ENCODE measurements at regions not wholly inside any gene's neighbourhood (a gene's known extent, or its start where the extent isn't known, plus 50 kb on each side); places are given as distances from the start of the nearest gene placed in this dataset.
"Not testable (repeated sequence)": the region's sequence is repeated elsewhere in the genome, so short reads cannot be mapped to it uniquely, and the experiment has no call there.

- intact Hi-C loops (cut with DNase I), result no loop called here
- ATAC-seq (ENCODE audit: poor library complexity) (no peak), DNase-seq (no peak)
These were observed 859.9 kb downstream of the KCNJ2 start for GRCh38 chr17:71029246-71029645.

GRCh38 chr17:71031286-71031685 is 862.0 kb downstream of the KCNJ2 start:
- DNase-seq; ATAC-seq (ENCODE audit: poor library complexity); intact Hi-C loops (cut with DNase I): not testable (repeated sequence)

- DNase-seq, result no peak
- intact Hi-C loops (cut with DNase I), result no loop called here
- ATAC-seq (ENCODE audit: poor library complexity), result no peak
These were observed 863.5 kb downstream of the KCNJ2 start for GRCh38 chr17:71032746-71033273.

- intact Hi-C loops (cut with DNase I), result no loop called here
- no peak for DNase-seq
- no peak for ATAC-seq (ENCODE audit: poor library complexity)
These were observed 864.0 kb downstream of the KCNJ2 start for GRCh38 chr17:71033336-71033735.

- DNase-seq (no peak), ATAC-seq (ENCODE audit: poor library complexity) (no peak)
- intact Hi-C loops (cut with DNase I), result no loop called here
These were observed 865.9 kb downstream of the KCNJ2 start for GRCh38 chr17:71035226-71035625.

- ATAC-seq (ENCODE audit: poor library complexity) (no peak), DNase-seq (no peak)
- intact Hi-C loops (cut with DNase I), result no loop called here
These were observed 868.1 kb downstream of the KCNJ2 start for GRCh38 chr17:71037386-71037785.

- intact Hi-C loops (cut with DNase I), result no loop called here
- DNase-seq (no peak), ATAC-seq (ENCODE audit: poor library complexity) (no peak)
These were observed 870.1 kb downstream of the KCNJ2 start for GRCh38 chr17:71039391-71039790.

- DNase-seq, result no peak
- intact Hi-C loops (cut with DNase I), result no loop called here
- no peak for ATAC-seq (ENCODE audit: poor library complexity)
These were observed 883.6 kb downstream of the KCNJ2 start for GRCh38 chr17:71052971-71053370.

DNA sequence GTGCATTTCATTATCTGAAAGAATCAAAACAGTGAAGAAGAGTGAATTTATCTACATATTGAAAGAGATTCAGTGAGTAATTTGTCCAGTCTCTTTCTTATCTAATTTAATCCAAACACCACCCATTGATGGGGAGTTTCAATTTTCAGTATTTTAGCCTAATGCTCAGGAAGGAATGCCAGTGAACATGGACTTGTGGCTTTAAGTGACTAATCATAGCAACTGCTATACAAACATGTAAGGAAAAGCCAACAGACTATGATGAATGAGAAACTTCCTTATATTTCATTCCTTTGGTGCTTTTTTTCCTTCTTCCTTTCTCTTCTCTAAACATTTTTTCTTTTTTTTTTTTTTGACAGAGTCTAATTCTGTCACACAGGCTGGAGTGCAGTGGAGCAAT is 885.8 kb downstream of the KCNJ2 start:
- no peak for DNase-seq
- intact Hi-C loops (cut with DNase I), result no loop called here
- no peak for ATAC-seq (ENCODE audit: poor library complexity)

GRCh38 chr17:71057448-71057847 is 888.1 kb downstream of the KCNJ2 start:
- ATAC-seq (ENCODE audit: poor library complexity) (no peak), DNase-seq (no peak)
- intact Hi-C loops (cut with DNase I), result no loop called here

- intact Hi-C loops (cut with DNase I), result no loop called here
- ATAC-seq (ENCODE audit: poor library complexity), result no peak
- DNase-seq, result no peak
These were observed 888.6 kb downstream of the KCNJ2 start for GRCh38 chr17:71057938-71058337.

DNA sequence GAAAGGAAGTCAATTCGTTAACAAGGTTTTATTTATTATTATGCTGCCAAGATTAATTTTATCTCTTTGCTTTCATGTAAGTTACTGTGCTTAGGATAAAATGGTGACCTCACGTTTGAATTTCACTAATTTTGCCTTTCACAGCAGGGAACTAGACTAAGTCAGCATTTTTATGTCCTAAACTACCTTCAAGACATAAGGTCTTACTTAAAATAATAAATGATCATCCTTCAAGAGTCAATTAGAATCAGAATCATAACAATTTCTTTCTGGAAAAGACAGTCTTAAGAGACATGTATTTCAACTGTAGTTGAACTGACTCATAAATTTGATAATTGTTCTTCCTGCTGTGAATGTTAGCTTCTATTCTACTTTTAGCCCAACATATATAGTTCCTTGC is 893.8 kb downstream of the KCNJ2 start:
- intact Hi-C loops (cut with DNase I), result no loop called here

GRCh38 chr17:71063559-71063958 is 894.2 kb downstream of the KCNJ2 start:
- no peak for DNase-seq
- intact Hi-C loops (cut with DNase I), result no loop called here
- no peak for ATAC-seq (ENCODE audit: poor library complexity)

More for the DNA sequence above, 893.8 kb downstream of the KCNJ2 start:
- ATAC-seq (ENCODE audit: poor library complexity), result no peak
- DNase-seq, result no peak

GRCh38 chr17:71067669-71068407 is 898.5 kb downstream of the KCNJ2 start:
- intact Hi-C loops (cut with DNase I), result no loop called here
- ATAC-seq (ENCODE audit: poor library complexity), result no peak
- no peak for DNase-seq

DNA sequence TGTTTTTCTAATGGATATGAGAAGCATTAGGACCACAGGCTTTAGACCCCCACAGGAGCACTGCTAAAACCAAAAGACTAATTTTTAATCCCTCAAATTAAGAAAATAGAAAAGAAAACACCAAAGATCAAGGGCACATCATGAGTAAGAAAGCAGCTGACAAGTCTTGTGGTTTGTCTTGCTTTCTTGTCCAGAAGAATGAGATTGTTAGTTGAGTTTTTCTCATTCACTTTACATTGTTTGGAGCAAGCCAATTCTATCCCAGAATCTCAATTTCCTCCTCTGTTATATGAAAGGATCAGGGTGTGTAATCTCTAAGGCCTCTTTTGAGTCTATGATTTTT is 899.0 kb downstream of the KCNJ2 start:
- DNase-seq (no peak), ATAC-seq (ENCODE audit: poor library complexity) (no peak)
- intact Hi-C loops (cut with DNase I), result no loop called here

DNA sequence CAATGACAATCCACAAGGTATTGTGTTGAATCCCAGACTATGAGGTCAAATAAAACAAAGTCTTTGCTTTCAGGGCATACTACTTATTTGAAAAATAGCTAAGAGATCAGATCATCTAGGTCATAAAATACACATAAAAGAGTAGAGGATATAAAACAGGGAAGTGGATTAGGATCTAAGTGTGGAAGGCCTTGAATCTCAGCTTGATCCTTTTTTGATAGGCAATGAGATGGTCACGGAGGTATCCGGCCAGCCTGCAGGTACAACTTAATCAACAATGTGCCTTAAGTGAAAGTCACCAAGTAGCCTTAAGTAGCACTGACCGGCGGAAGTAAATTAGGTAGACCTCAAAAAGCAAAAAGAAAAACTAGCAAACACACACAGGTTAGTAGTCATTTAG is 901.7 kb downstream of the KCNJ2 start:
- no peak for DNase-seq
- intact Hi-C loops (cut with DNase I), result no loop called here
- no peak for ATAC-seq (ENCODE audit: poor library complexity)

DNA sequence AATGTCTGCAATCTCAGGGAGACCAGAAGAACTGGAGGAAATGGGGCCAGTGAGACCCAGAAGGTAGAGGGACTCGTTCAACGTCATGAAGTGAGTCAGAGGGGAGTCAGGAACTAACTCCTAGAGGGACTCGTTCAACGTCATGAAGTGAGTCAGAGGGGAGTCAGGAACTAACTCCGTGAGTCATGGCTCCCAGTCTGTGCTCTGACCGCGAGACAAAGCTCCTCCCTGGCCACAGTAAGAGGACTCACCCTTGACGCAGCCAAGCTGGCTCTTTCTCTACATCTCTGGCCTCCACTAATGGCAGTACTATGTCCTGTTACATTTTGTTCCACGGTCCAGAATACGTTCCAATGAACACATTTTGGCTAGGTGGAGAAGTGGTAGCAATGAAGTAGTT is 902.5 kb downstream of the KCNJ2 start:
- ATAC-seq (ENCODE audit: poor library complexity), result no peak
- intact Hi-C loops (cut with DNase I), result no loop called here
- no peak for DNase-seq

DNA sequence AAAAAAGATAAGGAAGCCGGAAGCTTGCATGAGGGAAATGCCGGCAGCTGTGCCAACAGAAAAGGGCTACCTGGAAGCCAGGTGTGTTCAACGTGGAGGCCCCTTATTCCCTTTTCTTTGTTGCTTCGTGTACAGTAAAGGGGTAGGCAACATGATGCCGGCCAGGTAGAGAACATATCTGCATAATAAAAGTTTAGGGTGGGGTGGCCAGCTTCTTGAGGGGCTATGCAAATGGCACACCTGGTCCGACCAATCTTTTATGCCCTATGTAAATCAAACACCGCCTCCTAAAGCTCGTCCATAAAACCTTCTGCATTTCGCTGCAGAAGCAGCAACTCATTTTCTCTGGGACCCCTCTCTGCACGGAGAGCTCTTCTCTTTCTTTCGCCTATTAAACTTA is 911.6 kb downstream of the KCNJ2 start:
- intact Hi-C loops (cut with DNase I), result no loop called here
- no peak for ATAC-seq (ENCODE audit: poor library complexity)
- no peak for DNase-seq

DNA sequence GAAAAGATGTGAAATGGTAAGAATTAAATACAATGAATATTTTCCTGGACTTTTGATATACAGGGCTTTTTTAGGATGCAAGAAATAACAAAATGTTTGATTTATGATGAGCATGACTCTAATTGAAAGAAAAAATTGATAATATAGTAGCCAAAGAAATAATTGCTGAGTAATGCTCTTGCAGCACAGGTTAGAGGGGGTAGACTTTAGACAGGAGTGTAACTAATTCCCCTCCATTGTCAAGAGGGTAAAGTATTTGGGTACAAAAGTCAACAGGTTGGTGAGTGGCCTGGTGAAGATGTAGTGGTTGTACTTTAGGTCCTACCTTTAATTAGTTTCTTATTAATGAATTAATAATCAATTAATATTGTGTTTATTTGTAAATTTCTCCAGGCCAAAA is 912.3 kb downstream of the KCNJ2 start:
- no peak for ATAC-seq (ENCODE audit: poor library complexity)
- intact Hi-C loops (cut with DNase I), result no loop called here
- DNase-seq, result no peak

GRCh38 chr17:71084219-71084618 is 914.9 kb downstream of the KCNJ2 start:
- ATAC-seq (ENCODE audit: poor library complexity) (no peak), DNase-seq (no peak)
- intact Hi-C loops (cut with DNase I), result no loop called here

- intact Hi-C loops (cut with DNase I), result no loop called here
- no peak for ATAC-seq (ENCODE audit: poor library complexity)
- no peak for DNase-seq
These were observed 915.5 kb downstream of the KCNJ2 start for GRCh38 chr17:71084838-71085237.

All from Right ventricle myocardium superior (tissue), 1 donor.